Endodermal cell (in vitro differentiated cells): ENCODE measurements at regions not wholly inside any gene's neighbourhood (a gene's known extent, or its start where the extent isn't known, plus 50 kb on each side); places are given as distances from the start of the nearest gene placed in this dataset.

ENCODE experiments used
- DNase-seq: peaks from one replicate; pipeline ENCODE4 v3.0.0-alpha.2; 2017
- H3K27ac ChIP-seq: 2 replicates; pipeline ENCODE4 v1.5.1; 2013; ENCODE audit warnings: mild to moderate bottlenecking, low read depth, low read length, moderate library complexity
- H3K27me3 ChIP-seq: 2 replicates; pipeline ENCODE4 v1.6.1; 2013; ENCODE audit warnings: mild to moderate bottlenecking, low read length, moderate library complexity; ENCODE audit not compliant: insufficient read depth, control insufficient read depth, poor library complexity, severe bottlenecking
- H3K36me3 ChIP-seq: 2 replicates; pipeline ENCODE4 v1.7.0; 2013; ENCODE audit warnings: mild to moderate bottlenecking, low read length, moderate library complexity; ENCODE audit not compliant: control insufficient read depth, insufficient read depth
- H3K4me1 ChIP-seq: one replicate; pipeline ENCODE4 v1.7.0; 2013; ENCODE audit warnings: low read length; ENCODE audit not compliant: control insufficient read depth, insufficient read depth
- H3K4me3 ChIP-seq: 2 replicates; pipeline ENCODE4 v1.5.1; 2013; ENCODE audit warnings: mild to moderate bottlenecking, low read length, moderate library complexity
- H3K9ac ChIP-seq: 2 replicates; pipeline ENCODE4 v1.6.1; 2013; ENCODE audit warnings: mild to moderate bottlenecking, low read length, moderate library complexity; ENCODE audit not compliant: poor library complexity, severe bottlenecking; ENCODE audit errors: extremely low read depth
- H3K9me3 ChIP-seq: 2 replicates; pipeline ENCODE4 v1.6.1; 2013; ENCODE audit warnings: mild to moderate bottlenecking, low read length, moderate library complexity; ENCODE audit not compliant: control insufficient read depth
- H3K27ac Mint-ChIP-seq: 2 replicates; pipeline ENCODE4 v1.8.0; 2020; ENCODE audit warnings: mixed read lengths
- H3K27me3 Mint-ChIP-seq: 2 replicates; pipeline ENCODE4 v1.8.0; 2021; ENCODE audit warnings: mild to moderate bottlenecking, mixed read lengths; ENCODE audit not compliant: insufficient read depth
- H3K36me3 Mint-ChIP-seq: 2 replicates; pipeline ENCODE4 v1.8.0; 2020; ENCODE audit warnings: low read depth, mixed read lengths
- H3K4me1 Mint-ChIP-seq: 2 replicates; pipeline ENCODE4 v1.8.0; 2020; ENCODE audit warnings: mixed read lengths
- H3K4me3 Mint-ChIP-seq: 2 replicates; pipeline ENCODE4 v1.8.0; 2020; ENCODE audit warnings: mild to moderate bottlenecking, moderate library complexity, mixed read lengths
- H3K9me3 Mint-ChIP-seq: 2 replicates; pipeline ENCODE4 v1.8.0; 2020; ENCODE audit warnings: mild to moderate bottlenecking, mixed read lengths
- WGBS, 2 experiments: methylation state at CpG; one replicate each; pipeline versions ENCODE4 v1.1.5 to v1.1.7; 2013; ENCODE audit warnings: missing lambda C conversion rate in 2 of 2, mixed read lengths in 1 of 2; ENCODE audit not compliant: insufficient coverage in 1 of 2, insufficient read length in 1 of 2; 5-methylcytosine and 5-hydroxymethylcytosine counted together
- TF ChIP-seq, protein P1 (sequence below): fragments of 200-600 bp; sonication (generic); conservative IDR thresholded peaks from 2 replicates; pipeline ENCODE4 v1.5.0; 2021; ENCODE audit warnings: antibody characterized with exemption, mild to moderate bottlenecking

DNA sequence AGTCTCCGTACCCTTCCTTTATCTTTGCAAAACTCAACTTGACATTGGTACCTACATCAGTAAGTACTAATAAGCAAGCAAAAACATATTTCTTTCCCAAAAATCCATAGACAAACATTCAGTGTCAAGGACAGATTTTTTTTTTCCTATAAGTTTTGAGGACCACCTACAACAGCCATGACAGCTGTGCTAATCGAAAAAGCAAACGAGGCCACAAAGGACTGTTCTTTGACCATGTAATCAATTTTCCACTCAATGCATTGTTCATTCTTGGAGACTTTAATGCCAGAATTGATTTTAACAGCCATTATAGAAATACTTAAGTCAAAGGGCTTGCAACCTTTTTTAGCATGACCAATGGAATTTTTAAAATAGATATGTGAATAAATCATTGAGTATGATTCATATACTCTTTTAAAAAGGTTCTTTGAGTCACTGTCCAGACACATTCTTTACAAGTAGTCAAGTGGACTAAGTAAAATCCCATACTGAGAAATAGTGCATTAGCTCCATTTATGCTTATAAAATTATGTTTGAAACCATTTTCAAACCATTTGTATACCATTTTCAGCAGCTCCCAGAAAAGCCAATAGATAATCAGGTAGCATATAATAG is 323.9 kb downstream of the MZT1 start:
- no peaks in the 10 kb centered on the region for H3K27me3 Mint-ChIP-seq
- Histone ChIP-seq H3K9me3 (no peaks in the 10 kb centered on the region), H3K4me3 (no peak overlapping the region), H3K4me1 (no peaks in the 10 kb centered on the region), H3K27me3 (no peaks in the 10 kb centered on the region), H3K36me3 (no peaks in the 10 kb centered on the region), H3K9ac (no peak overlapping the region), H3K27ac (no peak overlapping the region)
- H3K4me1 Mint-ChIP-seq = no peaks in the 10 kb centered on the region
- H3K36me3 Mint-ChIP-seq = no peaks in the 10 kb centered on the region
- H3K4me3 Mint-ChIP-seq = no peak overlapping the region
- no peak overlapping the region for H3K27ac Mint-ChIP-seq
- no peak for DNase-seq
- TF ChIP-seq, protein P1, sequence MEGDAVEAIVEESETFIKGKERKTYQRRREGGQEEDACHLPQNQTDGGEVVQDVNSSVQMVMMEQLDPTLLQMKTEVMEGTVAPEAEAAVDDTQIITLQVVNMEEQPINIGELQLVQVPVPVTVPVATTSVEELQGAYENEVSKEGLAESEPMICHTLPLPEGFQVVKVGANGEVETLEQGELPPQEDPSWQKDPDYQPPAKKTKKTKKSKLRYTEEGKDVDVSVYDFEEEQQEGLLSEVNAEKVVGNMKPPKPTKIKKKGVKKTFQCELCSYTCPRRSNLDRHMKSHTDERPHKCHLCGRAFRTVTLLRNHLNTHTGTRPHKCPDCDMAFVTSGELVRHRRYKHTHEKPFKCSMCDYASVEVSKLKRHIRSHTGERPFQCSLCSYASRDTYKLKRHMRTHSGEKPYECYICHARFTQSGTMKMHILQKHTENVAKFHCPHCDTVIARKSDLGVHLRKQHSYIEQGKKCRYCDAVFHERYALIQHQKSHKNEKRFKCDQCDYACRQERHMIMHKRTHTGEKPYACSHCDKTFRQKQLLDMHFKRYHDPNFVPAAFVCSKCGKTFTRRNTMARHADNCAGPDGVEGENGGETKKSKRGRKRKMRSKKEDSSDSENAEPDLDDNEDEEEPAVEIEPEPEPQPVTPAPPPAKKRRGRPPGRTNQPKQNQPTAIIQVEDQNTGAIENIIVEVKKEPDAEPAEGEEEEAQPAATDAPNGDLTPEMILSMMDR = no peak
- H3K9me3 Mint-ChIP-seq = no peaks in the 10 kb centered on the region
- 90 to 100% methylated on average over 3 of the region's 3 CpGs for WGBS, 2 experiments

DNA sequence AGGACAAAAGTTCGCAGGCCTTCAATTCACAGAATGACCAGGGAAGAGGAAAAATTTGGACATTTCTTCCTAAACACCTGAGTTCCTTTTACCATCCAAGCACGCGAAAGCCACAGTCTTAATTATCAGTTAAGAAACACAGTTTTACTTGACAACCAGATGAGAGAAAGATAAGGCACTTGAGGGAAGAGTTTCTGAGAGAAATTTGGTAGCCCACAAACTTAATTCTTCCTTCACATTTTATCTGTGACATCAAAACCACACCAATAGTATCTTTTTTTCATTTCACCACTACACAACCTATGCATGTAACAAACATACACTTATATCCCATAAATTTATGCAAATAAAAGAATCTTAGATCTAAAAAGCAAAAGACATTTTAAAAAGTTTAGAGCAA is 326.6 kb downstream of the MZT1 start:
- no peak overlapping the region for H3K9ac ChIP-seq
- Mint-ChIP-seq H3K4me3 (no peak overlapping the region), H3K27ac (no peak overlapping the region), H3K36me3 (no peaks in the 10 kb centered on the region), H3K9me3 (no peaks in the 10 kb centered on the region), H3K4me1 (peaks cover 9% of the 10 kb centered on the region), H3K27me3 (no peaks in the 10 kb centered on the region)
- H3K27me3 ChIP-seq = no peaks in the 10 kb centered on the region
- H3K4me3 ChIP-seq = no peak overlapping the region
- 90 to 100% methylated on average over 2 to 3 of the region's 3 CpGs for WGBS, 2 experiments
- TF ChIP-seq, protein P1 = no peak
- H3K9me3 ChIP-seq = no peaks in the 10 kb centered on the region
- no peak overlapping the region for H3K27ac ChIP-seq
- no peaks in the 10 kb centered on the region for H3K4me1 ChIP-seq
- H3K36me3 ChIP-seq = no peaks in the 10 kb centered on the region
- no peak for DNase-seq

DNA sequence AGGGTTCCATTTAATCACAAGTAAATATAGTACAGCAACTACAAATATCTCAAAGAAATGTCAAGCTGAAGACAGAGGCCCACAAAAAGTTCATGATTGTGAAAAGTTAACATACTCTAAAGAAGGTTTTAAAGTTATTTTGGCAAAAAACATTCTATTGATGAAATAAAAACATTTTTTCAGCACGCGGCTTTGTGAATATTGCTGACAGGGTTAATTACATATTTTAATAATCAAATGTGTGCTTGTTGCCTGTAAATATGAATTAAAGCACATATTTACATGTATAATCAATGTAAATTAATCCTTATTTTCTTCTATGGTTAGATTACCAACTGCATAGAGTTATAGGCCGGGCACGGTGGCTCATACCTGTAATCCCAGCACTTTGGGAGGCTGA is 328.1 kb downstream of the MZT1 start:
- Mint-ChIP-seq H3K27ac (no peak overlapping the region), H3K9me3 (no peaks in the 10 kb centered on the region), H3K27me3 (no peaks in the 10 kb centered on the region), H3K4me3 (no peak overlapping the region), H3K36me3 (no peaks in the 10 kb centered on the region), H3K4me1 (peaks cover 9% of the 10 kb centered on the region)
- Histone ChIP-seq H3K9ac (no peak overlapping the region), H3K9me3 (no peaks in the 10 kb centered on the region), H3K4me1 (no peaks in the 10 kb centered on the region), H3K36me3 (no peaks in the 10 kb centered on the region), H3K27ac (no peak overlapping the region), H3K27me3 (no peaks in the 10 kb centered on the region), H3K4me3 (no peak overlapping the region)
- TF ChIP-seq, protein P1 = no peak
- WGBS, 2 experiments = 83 to 91% methylated on average over 2 to 4 of the region's 4 CpGs
- no peak for DNase-seq
